NCI-H524 treated with DMSO at 0.1 percent for 48 hours (cell line): ENCODE measurements at regions not wholly inside any gene's neighbourhood (a gene's known extent, or its start where the extent isn't known, plus 50 kb on each side); places are given as distances from the start of the nearest gene placed in this dataset.
"Not testable (repeated sequence)": the region's sequence is repeated elsewhere in the genome, so short reads cannot be mapped to it uniquely, and the experiment has no call there.

Experiments
- DNase-seq: peaks from one replicate; lab custom pipeline; 2025; lab: John Stamatoyannopoulos, UW

DNA sequence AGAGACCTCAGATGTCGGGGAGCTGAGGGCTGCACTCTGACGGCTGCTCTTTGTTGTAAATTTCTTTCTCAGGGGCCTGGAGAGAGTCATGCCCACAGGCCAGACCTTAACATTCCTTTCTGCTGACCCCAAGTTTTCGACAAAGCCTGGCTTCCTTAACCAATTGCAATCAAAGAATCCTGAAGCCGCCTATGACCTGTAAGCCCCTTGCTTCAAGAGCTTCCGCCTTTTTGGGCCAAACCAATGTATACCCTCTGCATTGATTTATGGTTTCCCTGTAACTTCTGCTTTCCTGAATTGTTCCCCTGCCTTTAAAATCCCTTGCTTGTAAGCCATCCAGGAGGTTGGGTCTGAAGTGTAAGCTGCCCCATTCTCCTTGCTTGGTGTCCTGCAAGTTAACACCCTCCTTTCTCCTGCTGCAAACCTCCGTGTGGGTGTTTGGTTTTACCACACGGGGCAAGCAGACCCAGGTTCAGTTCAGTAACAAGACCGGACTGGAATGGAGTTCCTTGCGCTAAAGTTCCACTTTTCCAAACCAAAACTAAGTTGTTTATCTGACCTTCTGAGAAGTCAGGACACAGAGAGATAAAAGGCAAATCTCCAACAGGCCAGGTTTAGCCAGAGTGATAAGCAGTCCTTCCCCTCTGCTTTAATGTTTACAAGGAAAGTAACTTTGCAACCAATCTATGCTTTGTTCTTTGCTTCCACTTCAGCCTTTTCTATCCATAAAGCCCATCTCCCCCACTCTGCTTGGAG is 141.6 kb downstream of the KCNJ12 start:
- no peak for DNase-seq

DNA sequence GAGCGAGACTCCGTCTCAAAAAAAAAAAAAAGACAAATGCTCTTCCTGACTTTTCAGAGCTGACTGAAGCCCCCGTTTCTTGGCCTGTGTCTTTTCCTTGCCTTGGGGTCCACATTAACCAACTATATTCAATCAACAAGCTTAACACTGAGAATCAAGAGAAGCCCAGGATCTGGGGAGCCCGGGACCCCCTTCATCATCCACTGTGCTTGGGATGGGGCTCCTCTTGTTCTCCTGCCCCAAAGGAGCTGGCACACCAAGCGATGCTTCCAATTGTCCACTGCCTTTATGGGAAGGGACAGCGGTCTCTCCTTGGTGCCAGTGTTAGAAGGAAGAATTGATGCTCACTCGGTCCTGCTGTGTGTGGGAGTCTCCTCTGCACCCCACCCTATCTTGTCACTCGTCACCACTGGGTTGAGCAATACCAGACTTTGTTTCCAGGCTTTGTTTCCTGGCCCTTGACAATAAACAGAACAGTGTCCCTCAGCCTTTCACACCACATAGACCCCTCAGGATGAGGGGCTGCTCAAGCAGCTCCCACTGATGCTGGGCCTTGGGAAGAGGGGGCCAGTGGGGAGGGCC is 146.7 kb downstream of the KCNJ12 start:
- no peak for DNase-seq

DNA sequence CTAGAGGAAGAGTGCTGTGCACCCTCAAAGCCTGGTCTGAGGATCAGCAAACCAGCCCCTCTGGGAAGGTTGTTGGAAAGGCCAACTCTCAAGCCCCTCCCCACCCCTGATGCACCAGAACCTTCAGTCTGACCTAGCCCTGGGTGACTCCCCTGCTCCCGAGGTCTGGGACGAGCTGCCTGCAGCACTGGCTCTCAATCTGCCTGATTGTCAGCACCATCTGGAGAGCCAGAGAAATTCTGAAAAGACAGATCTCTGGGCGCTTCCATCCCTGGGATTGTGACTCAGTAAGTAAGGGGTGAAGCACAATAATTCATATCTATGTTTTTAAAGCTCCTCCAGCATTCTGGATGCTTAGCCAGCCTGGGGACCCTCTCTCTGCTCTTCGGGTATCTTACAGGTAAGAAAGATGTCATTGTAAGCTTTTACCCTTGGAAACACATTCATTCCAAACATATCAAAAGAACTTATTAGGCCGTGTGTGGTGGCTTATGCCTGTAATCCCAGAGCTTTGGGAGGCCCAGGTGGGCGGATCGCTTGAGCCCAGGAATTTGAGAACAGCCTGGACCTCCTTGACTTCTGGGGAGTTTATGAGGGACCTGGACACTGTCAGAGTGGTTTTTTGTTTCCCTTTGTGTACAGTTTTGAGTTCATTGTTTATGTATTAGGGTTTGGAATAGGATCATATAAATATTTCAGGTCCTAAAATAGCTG is 147.5 kb downstream of the KCNJ12 start:
- DNase-seq = no peak

DNA sequence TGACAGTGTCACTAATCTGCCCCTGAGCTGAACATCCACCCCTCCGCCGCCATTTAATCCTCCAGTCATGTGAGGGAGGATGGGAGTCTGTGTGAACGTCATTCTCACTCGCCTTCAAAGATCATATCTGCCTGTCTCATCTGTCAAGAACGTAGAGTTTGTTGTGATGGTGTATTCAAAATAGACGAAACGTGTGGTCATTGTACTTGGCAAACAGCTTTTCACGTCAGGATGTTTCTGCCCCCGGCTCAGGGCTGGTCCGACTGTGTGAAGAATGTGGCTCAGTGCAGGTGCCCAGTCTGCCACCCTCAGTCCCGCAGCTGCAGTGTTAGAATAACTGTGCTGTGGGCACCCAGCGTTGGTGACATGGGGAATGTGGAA is 148.0 kb downstream of the KCNJ12 start:
- DNase-seq = no peak

DNA sequence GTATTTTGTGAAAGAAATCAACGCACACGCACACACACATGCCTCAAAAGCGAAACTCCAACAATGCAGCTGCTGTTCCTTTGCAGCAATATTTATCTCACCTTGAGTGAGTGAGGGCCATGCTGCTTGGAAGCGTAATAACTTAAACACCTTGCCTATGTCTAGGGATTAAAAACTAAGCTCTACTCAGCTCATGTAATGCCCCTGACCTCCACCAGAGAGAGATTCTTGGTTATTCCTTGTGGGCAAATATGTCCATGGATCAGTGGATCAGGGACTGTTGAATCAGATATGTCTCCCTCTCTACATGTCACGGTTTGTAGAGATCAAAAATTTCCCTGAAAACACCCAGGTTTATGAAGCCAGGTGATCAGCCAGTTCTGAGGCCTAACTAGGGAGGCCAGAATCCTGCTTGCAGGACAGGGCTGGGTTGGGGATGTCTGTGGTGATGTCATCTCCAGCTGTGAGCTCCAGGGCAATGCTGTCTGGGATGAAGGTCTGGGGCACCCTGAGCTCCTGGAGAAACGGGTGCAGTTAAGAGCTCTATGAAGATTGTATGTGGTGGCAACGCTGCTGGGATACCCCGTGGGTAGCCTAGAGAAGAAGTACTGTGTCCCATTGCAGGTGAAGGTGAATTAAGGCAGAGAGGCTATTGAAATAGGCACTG is 149.4 kb downstream of the KCNJ12 start:
- no peak for DNase-seq

DNA sequence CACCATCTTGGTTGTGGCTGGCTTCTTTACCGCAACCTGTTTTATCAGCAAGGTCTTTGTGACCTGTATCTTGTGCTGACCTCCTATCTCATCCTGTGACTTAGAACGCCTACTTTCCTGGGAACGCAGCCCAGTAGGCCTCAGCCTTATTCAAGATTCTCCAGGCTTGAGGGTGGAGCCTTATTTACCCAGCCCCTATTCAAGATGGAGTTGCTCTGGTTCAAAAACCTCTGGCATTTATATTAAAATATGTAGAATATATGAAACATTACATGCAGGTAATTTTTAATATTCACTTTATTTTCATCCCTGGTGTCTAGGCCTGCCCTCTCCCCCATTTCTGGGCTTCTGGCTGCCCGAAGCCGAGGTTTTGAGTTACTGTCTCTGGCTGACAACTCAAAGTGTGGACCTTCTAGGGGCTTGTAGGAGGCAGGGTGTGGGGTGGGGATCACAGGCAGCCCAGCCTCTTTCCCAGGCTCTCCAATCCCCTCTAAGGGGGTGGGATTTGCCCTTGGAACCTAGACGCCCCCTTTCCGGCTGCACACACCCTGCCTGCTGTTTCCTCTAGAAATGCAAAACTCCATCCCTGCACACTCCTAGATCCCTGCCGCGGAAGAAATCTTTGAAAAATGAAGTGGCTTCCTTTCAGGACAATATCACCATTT is 152.0 kb downstream of the KCNJ12 start:
- DNase-seq = no peak

DNA sequence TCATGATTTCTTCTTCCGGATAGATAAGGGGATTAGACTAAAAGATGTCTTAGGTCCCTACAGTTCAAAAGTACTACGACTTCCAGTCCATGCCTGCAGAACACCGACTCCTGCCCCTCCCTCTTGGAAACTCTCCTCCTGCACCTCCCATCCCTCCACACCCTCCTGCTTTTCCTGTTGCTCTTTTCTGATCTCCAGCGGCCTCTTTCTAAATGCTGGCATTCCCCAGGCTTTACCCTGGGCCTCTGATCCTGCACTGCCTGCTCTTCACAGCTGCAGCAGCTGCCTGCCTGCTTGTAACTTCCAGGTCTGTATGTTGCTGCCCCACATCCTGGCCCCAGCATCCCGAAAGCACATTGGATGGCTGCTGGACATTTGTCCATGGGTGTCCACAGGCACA is 154.2 kb downstream of the KCNJ12 start:
- no peak for DNase-seq

DNA sequence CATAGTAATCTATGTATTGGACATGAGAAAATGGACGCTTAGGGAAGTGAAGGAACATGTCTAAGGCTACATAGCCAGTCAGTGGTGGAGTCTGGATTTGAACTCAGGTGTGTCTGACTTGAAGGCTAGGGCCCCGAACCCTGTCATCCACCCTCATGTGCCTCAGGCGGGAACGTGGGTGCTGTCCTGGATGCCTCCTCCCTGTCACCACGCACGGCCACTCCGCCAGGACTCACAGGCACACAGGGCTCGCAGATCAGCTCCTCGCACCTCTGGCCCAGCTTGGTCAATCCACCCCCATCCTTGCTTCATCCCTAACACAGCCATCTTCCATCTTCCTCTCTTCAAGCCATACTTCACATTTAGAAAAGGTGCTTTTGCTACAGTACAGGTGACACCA is 154.7 kb downstream of the KCNJ12 start:
- DNase-seq = no peak

DNA sequence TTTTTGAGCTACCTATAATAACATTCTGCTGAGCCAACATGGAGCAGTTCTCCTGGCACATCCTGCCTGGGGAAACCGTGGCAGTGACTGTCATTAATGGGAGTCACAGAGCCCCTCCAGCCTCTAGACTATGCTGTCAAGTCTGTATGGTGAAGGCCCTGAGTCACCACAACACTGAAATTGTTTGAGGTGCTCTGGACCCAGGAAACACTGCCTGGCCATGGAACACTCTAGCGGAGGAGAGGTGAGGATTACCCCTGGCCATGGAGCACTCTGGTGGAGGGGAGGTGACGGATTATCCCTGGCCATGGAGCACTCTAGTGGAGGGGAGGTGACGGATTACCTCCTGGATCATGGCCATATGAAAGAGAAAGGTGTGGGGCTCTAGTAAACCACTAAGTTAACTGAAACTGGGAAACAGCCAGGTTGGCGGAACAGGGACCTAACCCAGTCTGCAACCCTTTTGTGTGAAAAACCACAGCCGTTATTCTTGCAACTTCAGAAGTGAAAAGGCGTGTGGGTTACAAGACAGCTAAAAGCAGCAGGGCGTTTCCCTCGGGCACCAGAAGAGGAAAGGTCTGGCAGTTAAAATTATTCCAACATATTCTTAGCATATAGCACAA is 156.7 kb downstream of the KCNJ12 start:
- no peak for DNase-seq

DNA sequence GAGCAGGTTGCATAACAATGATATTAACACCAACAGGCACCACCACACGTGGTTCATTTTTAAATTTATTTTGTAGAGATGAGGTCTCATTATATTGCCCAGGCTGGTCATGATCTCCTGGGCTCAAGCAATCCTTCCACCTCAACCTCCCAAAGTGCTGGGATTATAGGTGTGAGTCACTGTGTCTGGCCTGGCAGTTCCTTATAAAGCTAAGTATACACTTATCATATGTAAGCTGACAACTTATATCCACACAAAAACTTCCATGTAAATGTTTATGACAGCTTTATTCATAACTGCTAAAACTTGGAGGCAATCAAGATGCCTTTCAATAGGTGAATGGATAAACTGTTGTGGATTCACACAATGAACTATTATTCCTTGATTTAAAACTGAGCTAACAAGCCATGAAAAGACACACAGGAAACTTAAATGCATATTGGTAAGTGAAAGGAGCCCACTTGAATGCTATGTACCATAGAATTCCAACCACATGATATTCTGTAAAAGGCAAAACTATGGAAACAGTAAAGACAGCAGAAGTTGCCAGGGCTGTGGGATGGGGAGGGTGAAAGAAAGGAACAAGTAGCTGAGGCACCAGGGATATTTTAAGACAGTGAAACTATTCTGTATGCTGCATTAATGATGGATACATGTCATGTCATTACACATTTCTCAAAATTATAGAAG is 156.5 kb upstream of the KCNJ18 start:
- no peak for DNase-seq

DNA sequence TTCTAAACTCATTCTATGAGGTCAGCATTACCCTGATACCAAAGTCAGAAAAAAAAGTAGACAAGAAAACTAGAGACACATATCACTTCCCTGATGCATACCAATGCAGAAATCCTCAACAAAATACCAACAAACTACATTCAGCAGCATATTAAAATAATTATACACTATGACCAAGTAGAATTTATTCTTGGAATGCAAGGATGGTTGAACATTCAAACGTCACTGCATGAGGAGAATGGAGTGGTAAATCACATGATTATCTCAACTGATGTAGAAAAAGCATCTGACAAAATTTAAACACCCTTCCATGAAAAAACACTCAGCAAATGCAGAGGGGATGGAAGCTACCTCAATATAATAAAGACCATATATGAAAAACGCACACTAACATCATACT is 155.0 kb upstream of the KCNJ18 start:
- no peak for DNase-seq

DNA sequence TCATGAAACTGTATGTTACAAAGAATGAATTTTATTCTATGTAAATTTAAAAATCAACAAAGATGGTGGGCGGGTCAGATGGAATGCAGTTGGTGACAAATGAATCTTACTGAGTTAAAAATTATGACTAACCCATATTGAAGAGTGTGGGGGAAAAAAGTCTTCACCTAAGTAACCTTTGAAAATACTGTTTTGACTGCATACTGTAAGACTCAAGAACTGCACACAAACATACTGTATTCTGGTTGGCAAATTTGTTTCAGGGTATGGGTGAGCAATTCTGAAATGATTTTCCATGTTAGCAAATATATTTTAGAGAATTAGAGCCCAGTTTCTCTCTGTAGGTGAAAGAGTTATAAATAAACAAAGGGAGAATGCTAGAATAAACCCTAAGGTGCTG is 153.7 kb upstream of the KCNJ18 start:
- no peak for DNase-seq

DNA sequence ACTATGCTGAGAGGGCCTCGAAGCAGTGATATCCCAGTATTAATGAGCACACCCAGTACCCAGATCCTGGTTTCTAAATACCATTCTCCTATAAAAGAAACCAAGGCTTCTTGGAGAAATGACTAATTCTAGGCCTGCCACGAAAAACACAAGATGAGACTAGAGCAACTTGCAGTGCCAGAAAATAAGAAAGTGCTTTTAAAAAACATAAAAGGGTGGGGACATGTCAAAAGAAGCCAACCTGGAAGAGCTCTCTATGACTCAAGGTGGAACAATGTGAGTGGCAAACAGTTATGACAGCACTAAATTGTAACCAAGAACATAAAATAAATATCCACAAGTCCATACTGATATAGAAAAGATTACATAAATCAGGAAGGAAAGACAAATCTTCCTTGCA is 153.2 kb upstream of the KCNJ18 start:
- DNase-seq = no peak

DNA sequence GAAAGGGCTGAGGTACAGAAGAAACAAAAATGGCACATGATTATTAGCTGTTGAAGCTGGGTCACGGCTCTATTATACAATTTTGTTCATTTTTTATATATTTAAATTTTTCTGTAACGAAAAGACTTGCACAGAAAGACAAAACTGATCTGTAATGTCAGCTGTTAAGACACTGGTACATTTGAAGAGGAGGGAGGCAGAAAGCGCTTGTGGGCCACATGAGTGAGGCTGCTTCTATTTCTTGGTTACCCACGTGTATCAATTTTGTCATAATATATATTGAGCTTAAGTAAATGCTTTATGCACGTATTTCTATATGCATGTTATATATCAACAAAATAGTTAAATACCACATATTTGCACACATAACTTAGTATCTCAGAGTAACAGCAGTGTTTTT is 151.8 kb upstream of the KCNJ18 start:
- DNase-seq = no peak

DNA sequence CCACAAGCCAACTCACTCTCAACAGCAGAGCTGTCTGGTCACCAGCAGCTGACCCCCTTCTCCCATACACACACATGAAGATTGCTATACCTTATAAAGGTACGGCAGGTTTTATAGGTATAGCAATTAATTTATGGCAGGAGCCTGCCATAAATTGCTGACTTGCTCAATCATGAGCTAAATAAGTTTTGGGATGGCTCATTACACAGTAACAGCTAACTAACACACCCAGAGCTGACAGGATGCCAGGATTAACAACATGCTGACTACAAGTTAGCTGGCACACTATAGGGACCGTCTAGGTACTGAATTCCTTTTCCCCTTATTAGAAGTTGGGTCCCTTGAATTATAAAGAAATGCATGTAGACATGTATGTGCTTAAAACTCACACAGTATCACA is 150.3 kb upstream of the KCNJ18 start:
- DNase-seq = no peak

DNA sequence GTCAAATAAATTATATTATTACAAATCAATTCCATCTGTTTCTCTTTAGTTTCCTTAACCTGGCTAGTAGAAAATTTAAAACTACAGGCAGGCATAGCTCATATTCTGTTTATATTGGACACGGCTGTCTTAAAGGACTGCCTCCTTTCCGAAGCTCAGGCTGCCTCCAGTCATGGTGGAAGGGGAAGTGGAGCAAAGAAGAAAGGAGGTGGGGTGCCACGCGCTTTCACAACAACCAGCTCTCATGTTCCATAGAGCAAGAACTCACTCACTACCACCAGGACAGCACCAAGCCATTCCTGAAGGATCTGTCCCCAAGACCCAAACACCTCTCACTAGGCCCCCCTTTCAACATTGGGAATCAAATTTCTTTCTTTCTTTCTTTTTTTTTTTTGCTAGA is 149.3 kb upstream of the KCNJ18 start:
- DNase-seq = no peak

DNA sequence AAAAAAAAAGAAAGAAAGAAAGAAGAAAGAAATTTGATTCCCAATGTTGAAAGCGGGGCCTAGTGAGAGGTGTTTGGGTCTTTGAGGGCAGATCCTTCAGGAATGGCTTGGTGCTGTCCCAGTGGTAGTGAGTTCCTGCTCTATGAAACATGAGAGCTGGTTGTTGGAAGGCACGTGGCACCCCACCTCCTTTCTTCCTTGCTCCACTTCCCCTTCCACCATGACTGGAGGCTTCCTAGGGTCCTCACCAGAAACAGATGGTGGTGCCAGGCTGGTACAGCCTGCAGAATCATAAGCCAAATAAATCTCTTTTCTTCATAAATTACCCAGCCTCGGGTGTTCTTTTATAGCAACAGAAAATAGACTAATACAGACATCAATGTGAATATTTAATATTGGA is 147.3 kb upstream of the KCNJ18 start:
- DNase-seq = no peak

DNA sequence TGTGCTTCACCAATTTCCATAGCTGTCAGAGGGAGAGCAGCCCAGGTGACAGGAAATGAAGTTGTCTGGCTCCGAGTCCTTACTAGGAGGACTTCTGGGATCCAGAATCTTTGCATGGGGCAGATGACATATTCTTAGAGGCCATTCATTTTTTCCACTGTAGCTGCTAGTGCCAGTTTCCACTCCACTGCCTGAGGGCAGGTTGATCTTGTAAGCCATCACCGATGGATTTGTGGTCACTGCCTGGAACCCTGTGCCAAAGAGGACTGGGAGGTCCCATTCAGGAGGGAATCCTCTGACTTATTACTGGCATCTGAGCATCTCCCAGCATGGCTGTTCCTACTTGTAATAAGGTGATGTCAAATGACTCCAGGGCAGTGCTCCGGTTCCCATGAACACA is 144.1 kb upstream of the KCNJ18 start:
- DNase-seq = no peak

DNA sequence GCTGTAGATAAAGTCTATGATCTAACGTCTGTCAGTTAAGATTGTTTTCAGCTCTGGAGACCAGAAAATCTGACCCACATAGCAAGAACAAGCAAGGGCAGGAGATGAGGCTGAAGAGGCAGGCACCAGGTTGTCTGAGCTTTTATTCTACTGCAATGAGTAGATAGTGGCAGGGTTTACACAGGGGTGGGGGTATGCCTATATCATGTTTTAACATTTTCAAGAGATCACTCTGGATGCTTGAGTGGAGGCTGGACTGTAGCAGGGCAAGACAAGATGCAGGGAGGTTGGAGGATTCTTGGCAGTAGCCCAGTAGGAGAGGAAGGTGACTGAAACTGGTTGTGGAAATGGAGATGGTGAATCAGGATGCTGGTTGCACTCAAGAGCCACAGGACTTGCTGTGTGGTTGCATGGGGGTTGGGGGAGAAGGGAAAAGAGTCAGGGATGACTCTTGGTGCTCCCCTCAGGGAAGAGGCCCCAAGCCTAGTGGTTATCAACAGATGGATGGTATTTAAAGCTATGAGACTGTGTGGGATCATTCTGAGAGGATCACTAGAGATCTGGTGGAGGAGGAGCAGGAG is 143.1 kb upstream of the KCNJ18 start:
- no peak for DNase-seq

DNA sequence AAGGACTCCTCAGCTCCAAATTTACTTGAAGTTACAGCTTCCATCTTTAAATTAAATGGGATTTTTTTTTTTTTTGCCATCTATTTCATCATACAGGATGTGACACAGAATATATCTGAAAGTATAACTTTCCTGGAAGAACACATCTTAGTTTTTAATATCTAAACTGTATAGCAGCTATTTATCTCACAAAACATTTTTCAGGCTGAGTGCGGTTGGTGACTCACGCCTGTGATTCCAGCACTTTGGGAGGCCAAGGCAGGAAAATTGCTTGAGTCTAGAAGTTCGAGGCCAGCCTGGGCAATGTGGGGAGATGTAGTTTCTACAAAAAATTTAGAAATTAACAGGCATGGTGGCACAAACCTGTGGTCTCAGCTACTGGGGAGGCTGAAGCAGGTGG is 142.3 kb upstream of the KCNJ18 start:
- not testable (repeated sequence) for DNase-seq
